HepG2 (cell line): ENCODE measurements at regions not wholly inside any gene's neighbourhood (a gene's known extent, or its start where the extent isn't known, plus 50 kb on each side); places are given as distances from the start of the nearest gene placed in this dataset.

Experiments used
- ATAC-seq: fragments of 200-7000 bp; cut with Tn5 transposase; 3 replicates; pipeline ENCODE4 v1.9.1; 2020; ENCODE audit warnings: mild to moderate bottlenecking, moderate library complexity
- BruUV-seq: library from RNA; stranded (reverse); fragments of 400-500 nt; replicated peaks from 2 replicates; lab custom pipeline; 2021; lab: Mats Ljungman, UMichigan
- CTCF ChIA-PET: fragments of 300-600 bp; formaldehyde crosslinking; extraction: SDS; loops from one replicate; lab custom pipeline; 2021; ENCODE audit warnings: low total read pairs, inconsistent platforms, low intra/inter-chr PET ratio; lab: Yijun Ruan, JAX
- POLR2A ChIA-PET: fragments of 350-600 bp; sonication (Branson Sonifier 250); formaldehyde crosslinking; loops from one replicate; lab custom pipeline; 2020; ENCODE audit warnings: antibody characterized with exemption, inconsistent platforms; lab: Yijun Ruan, JAX
- DNase-seq: peaks from one replicate; pipeline ENCODE4 v3.0.0-alpha.2; 2015; ENCODE audit warnings: low spot score
- FAIRE-seq: peaks from 3 replicates; lab custom pipeline; 2011; peaks lifted over from hg19 to GRCh38; lab: Jason Lieb, UNC
- H2AFZ ChIP-seq: one replicate; pipeline ENCODE4 v1.6.1; 2011; ENCODE audit warnings: low read length, inconsistent platforms
- H3K27ac ChIP-seq: fragments of 300-600 bp; 3 replicates; pipeline ENCODE4 v1.8.0; 2011; ENCODE audit warnings: mixed run types, mild to moderate bottlenecking, mixed read lengths, low read length, inconsistent platforms; ENCODE audit not compliant: insufficient read depth; ENCODE audit errors: extremely low read length
- H3K27me3 ChIP-seq, 2 experiments: fragments of 200-600 bp in 1 of 2; 2 replicates in 1 of 2; 3 replicates in 1 of 2; pipeline versions ENCODE4 v1.6.0 to v1.8.0; 2011; ENCODE audit warnings: low read length in 2 of 2, mild to moderate bottlenecking in 2 of 2, moderate library complexity in 2 of 2, inconsistent platforms in 1 of 2; ENCODE audit not compliant: insufficient read depth in 2 of 2, control insufficient read depth in 1 of 2
- H3K36me3 ChIP-seq, 2 experiments: fragments of 200-600 bp in 1 of 2; replicated peaks in 1 of 2; 2 replicates in 1 of 2; 3 replicates in 1 of 2; pipeline versions ENCODE4 v1.5.1 to v1.8.0; 2011; ENCODE audit warnings: low read length in 2 of 2, inconsistent platforms in 1 of 2; ENCODE audit not compliant: insufficient read depth in 2 of 2, control insufficient read depth in 1 of 2
- H3K4me1 ChIP-seq: 2 replicates; pipeline ENCODE4 v1.5.1; 2012; ENCODE audit warnings: low read length, inconsistent platforms; ENCODE audit not compliant: insufficient read depth
- H3K4me2 ChIP-seq: 2 replicates; pipeline ENCODE4 v1.6.0; 2011; ENCODE audit warnings: low read depth, low read length, inconsistent platforms
- H3K4me3 ChIP-seq, 3 experiments: fragments of 200-600 bp in 1 of 3; sonication (generic), shearing (Covaris generic) in 1 of 3; replicated peaks in 1 of 3; 2 replicates each; pipeline ENCODE4 v1.5.1; 2011 to 2016; ENCODE audit warnings: low read length in 3 of 3, inconsistent platforms in 2 of 3, low read depth in 2 of 3, mild to moderate bottlenecking in 2 of 3, control low read depth in 1 of 3, mixed read lengths in 1 of 3; ENCODE audit not compliant: insufficient read depth in 1 of 3
- H3K79me2 ChIP-seq: one replicate; pipeline ENCODE4 v1.6.1; 2011; ENCODE audit warnings: low read length, inconsistent platforms; ENCODE audit not compliant: insufficient read depth
- H3K9ac ChIP-seq: 2 replicates; pipeline ENCODE4 v1.6.0; 2011; ENCODE audit warnings: mild to moderate bottlenecking, low read depth, low read length, inconsistent platforms; ENCODE audit not compliant: insufficient read depth
- H3K9me3 ChIP-seq: 2 replicates; pipeline ENCODE4 v1.5.1; 2012; ENCODE audit warnings: mild to moderate bottlenecking, low read length
- H4K20me1 ChIP-seq: 2 replicates; pipeline ENCODE4 v1.6.0; 2011; ENCODE audit warnings: inconsistent platforms, mild to moderate bottlenecking, low read length, moderate library complexity; ENCODE audit not compliant: insufficient read depth
- BORCS8-MEF2B ChIP-seq: sonication (generic); formaldehyde crosslinking; IDR thresholded peaks from 2 replicates; pipeline ENCODE4 v1.8.0; 2022; ENCODE audit warnings: mild to moderate bottlenecking, missing genetic modification reagents
- BRCA1 ChIP-seq: sonication (generic); formaldehyde crosslinking; IDR thresholded peaks from 2 replicates; pipeline ENCODE4 v1.4.0; 2020; ENCODE audit warnings: missing genetic modification reagents
- CCAR2 ChIP-seq: fragments of 200-400 bp; formaldehyde crosslinking; optimal IDR thresholded peaks from 2 replicates; pipeline ENCODE3; 2018; ENCODE audit warnings: low read depth, mild to moderate bottlenecking, low read length, moderate library complexity
- ELK4 ChIP-seq: sonication (generic); formaldehyde crosslinking; IDR thresholded peaks from 2 replicates; pipeline ENCODE4 v1.9.0; 2021; ENCODE audit warnings: missing genetic modification reagents, borderline replicate concordance
- IRF1 ChIP-seq: sonication (generic); formaldehyde crosslinking; IDR thresholded peaks from 2 replicates; pipeline ENCODE4 v1.4.0; 2020; ENCODE audit warnings: low read depth, mild to moderate bottlenecking, missing genetic modification reagents
- MXI1 ChIP-seq: IDR thresholded peaks from 3 replicates; pipeline ENCODE4 v1.6.1; 2012; ENCODE audit warnings: low read depth, low read length, inconsistent platforms, borderline replicate concordance
- NFE2 ChIP-seq: sonication (generic); formaldehyde crosslinking; IDR thresholded peaks from 2 replicates; pipeline ENCODE4 v1.4.0; 2020; ENCODE audit warnings: missing genetic modification reagents
- PAXIP1 ChIP-seq: sonication (generic); formaldehyde crosslinking; conservative IDR thresholded peaks from 2 replicates; pipeline ENCODE4 v1.4.0; 2020; ENCODE audit warnings: mild to moderate bottlenecking, missing genetic modification reagents, moderate library complexity
- RNF2 ChIP-seq: fragments of 450-650 bp; conservative IDR thresholded peaks from 2 replicates; pipeline ENCODE4 v1.6.1; 2016; ENCODE audit warnings: low read depth
- TRAFD1 ChIP-seq: sonication (generic); formaldehyde crosslinking; IDR thresholded peaks from 2 replicates; pipeline ENCODE4 v1.5.1; 2020; ENCODE audit warnings: missing genetic modification reagents, mild to moderate bottlenecking, borderline replicate concordance
- ZMYM3 ChIP-seq: sonication (generic); formaldehyde crosslinking; IDR thresholded peaks from 2 replicates; pipeline ENCODE4 v1.5.1; 2020; ENCODE audit warnings: mild to moderate bottlenecking, missing genetic modification reagents
- ZNF710 ChIP-seq: sonication (generic); formaldehyde crosslinking; IDR thresholded peaks from 2 replicates; pipeline ENCODE4 v1.5.0; 2020; ENCODE audit warnings: mild to moderate bottlenecking, missing genetic modification reagents, borderline replicate concordance
- ZNF891 ChIP-seq: sonication (generic); formaldehyde crosslinking; IDR thresholded peaks from 2 replicates; pipeline ENCODE4 v1.5.0; 2020; ENCODE audit warnings: mild to moderate bottlenecking, missing genetic modification reagents
- ZSCAN30 ChIP-seq: sonication (generic); formaldehyde crosslinking; IDR thresholded peaks from 2 replicates; pipeline ENCODE4 v1.5.0; 2020; ENCODE audit warnings: mild to moderate bottlenecking, missing genetic modification reagents
- WGBS: methylation state at CpG from one replicate; pipeline ENCODE4 v1.1.6; 2017; ENCODE audit warnings: low lambda C conversion rate; 5-methylcytosine and 5-hydroxymethylcytosine counted together
- in situ Hi-C: cut with HindIII; loops from 2 replicates; pipeline ENCODE4 v1.10.0; 2017; ENCODE audit warnings: low pct_unique_long_range_greater_than_20kb; ENCODE audit not compliant: extremely low pct_ligation_motif_present
- intact Hi-C: fragments of 100-400 bp; cut with micrococcal nuclease; formaldehyde crosslinking; loops from one replicate; pipeline ENCODE4 v1.10.0; 2022; ENCODE audit not compliant: unreplicated experiment
- TF ChIP-seq, protein P1 (sequence below): IDR thresholded peaks from 2 replicates; pipeline ENCODE4 v1.6.1; 2016; ENCODE audit warnings: mild to moderate bottlenecking, missing biosample characterization, missing genetic modification reagents

DNA sequence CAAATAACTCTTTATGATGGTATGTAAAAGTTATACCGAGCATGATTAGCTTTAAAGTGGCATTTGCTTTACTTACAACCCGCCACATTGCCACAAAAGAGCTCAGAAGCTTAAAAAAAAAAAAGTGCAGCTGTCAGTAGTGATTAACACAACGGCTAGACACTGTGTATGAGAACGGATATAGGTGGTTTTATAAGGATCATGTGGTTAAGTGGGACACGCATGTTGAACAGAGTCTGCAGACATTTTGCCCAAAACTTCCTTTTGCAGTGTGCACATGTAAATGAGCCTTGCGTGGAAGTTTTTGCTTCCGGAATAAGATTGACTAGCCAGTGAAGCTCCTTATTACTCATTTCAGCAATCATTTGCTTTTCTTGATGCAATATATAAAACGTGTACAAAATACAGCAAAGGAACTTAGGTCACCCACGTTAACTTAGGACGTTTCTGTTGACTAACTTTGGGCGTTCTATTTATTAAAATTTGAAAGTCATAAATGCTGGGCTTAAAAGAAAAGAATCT is 58.7 kb upstream of the RGS1 start:
- Histone ChIP-seq H3K9me3 (no peaks in the 10 kb centered on the region), H3K27me3 (no peaks in the 10 kb centered on the region), H3K9ac (no peak overlapping the region), H4K20me1 (no peaks in the 10 kb centered on the region), H3K27ac (no peak overlapping the region), H3K36me3 (no peaks in the 10 kb centered on the region), H3K4me2 (no peak overlapping the region), H3K4me3 (no peak overlapping the region), H2AFZ (no peak overlapping the region), H3K79me2 (no peaks in the 10 kb centered on the region), H3K4me1 (no peaks in the 10 kb centered on the region)
- POLR2A ChIA-PET, result no interaction called here
- in situ Hi-C loops, result no loop called here
- 39% methylated on average over 11 of the region's 11 CpGs for WGBS
- intact Hi-C loops, result no loop called here
- TF ChIP-seq ELK4 (CRISPR knock-in tag), result no peak
- TF ChIP-seq IRF1 (CRISPR knock-in tag), result no peak
- TF ChIP-seq PAXIP1 (CRISPR knock-in tag), result no peak
- TF ChIP-seq ZSCAN30 (CRISPR knock-in tag), result no peak
- no peak for TF ChIP-seq MXI1
- no peak for TF ChIP-seq ZNF891 (CRISPR knock-in tag)
- TF ChIP-seq TRAFD1, result no peak
- no peak for TF ChIP-seq ZNF710
- no peak for TF ChIP-seq NFE2 (CRISPR knock-in tag)
- no peak for TF ChIP-seq BRCA1 (CRISPR knock-in tag)
- TF ChIP-seq ZMYM3 (CRISPR knock-in tag), result no peak
- no peak for TF ChIP-seq CCAR2
- TF ChIP-seq RNF2, result no peak
- TF ChIP-seq, protein P1, sequence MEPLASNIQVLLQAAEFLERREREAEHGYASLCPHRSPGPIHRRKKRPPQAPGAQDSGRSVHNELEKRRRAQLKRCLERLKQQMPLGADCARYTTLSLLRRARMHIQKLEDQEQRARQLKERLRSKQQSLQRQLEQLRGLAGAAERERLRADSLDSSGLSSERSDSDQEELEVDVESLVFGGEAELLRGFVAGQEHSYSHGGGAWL (CRISPR knock-in tag), result no peak
- TF ChIP-seq BORCS8-MEF2B, result no peak
- CTCF ChIA-PET, result no interaction called here
- BruUV-seq, result no TSS peak
- no peak for FAIRE-seq
- DNase-seq, result no peak
- ATAC-seq, result no peak
